NCI-H2196 (cell line): ENCODE measurements at regions not wholly inside any gene's neighbourhood (a gene's known extent, or its start where the extent isn't known, plus 50 kb on each side); places are given as distances from the start of the nearest gene placed in this dataset.
"Not testable (repeated sequence)": the region's sequence is repeated elsewhere in the genome, so short reads cannot be mapped to it uniquely, and the experiment has no call there.

Experiments
- DNase-seq: peaks from one replicate; lab custom pipeline; 2025; ENCODE audit not compliant: unreplicated experiment; lab: John Stamatoyannopoulos, UW

- DNase-seq = no peak
Measured at GRCh38 chr6:166703149-166703710, 76.2 kb upstream of the RPS6KA2 start.

DNA sequence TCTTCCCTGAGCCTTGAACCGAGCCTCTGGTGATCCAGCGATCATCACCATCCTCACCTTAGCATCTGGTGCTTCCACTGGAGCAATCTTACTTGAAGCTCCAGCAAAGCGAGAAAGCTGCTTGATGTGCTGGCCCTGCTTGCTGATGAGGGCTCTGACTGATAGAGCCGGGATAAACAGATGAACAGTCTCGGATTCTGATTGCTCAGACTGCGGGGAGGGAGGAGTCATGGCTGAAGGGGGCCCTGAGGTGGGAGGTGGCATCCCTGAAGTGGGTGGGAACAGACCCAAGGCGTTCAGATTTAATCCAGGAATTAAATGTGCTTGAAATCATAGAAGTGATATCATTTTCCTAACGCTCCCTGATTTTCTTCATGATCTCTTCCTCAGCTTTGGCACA is 74.4 kb upstream of the RPS6KA2 start:
- not testable (repeated sequence) for DNase-seq

GRCh38 chr6:166700871-166701270 is 73.8 kb upstream of the RPS6KA2 start:
- not testable (repeated sequence) for DNase-seq

GRCh38 chr6:166697113-166697512 is 70.1 kb upstream of the RPS6KA2 start:
- DNase-seq = no peak

DNA sequence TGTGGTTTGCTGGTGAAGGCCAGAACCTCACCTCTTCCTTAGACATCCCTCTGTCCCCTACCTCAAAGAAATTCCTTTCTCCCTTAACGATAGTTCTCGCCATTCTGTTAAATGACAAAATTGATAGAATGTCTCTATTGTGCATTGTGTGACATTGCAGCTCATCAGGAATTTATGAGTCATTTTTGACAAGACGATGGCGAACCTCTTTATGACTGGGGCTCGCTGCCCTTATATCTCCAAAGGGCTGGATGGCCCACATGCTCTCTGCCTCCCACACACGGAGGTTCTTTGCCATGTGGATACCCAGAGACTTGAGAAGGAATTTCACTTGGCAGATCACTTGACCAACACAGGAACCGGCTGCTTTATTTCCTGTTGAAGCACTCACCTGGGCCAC is 66.8 kb upstream of the RPS6KA2 start:
- no peak for DNase-seq

DNA sequence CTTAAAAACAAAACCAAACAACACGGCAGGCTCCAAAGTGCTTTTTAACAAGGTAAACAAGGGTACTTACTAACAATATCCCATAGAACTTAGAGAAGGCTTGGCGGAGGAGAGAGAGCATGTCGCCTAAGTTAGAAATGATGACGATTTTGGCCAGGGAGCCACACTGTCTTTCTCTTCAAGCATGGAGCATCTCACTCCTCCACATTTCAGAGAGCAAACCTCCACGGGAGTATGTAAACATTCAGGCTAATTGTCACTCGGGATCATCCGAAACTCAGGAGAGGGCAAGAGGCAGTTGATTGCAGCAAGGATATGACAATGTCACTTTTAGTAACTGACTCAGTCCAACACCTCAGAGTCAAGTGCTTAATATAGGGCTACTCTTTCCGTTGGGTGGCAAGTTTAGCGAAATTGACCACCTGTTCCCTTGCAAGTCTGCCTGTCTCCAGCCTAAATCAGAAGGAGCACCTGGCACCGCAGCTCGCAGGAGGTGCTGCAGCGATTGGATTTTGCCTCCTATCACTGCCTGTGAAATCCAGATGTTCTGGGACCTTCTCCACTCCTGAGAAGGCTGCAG is 65.8 kb upstream of the RPS6KA2 start:
- no peak for DNase-seq

DNA sequence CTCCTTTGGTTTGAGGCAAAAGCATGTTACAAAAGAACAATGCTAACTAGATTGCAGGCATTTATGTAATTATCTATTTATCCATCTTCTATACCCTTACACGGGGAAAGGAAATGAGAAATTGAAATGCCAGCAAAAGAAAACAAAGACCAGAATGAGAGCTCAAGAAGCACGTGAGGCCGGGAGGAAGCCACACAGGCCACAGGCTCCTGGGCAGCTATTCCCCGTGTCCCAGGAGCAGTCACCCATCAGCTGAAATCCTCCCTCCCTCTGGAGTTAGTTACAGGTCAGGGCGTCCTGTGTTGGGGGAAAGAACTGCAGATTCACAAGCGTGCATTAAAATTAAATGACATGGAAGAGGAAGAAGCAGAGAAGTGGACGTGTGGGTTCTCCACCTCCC is 64.7 kb upstream of the RPS6KA2 start:
- DNase-seq = no peak

GRCh38 chr6:166691199-166691598 is 64.1 kb upstream of the RPS6KA2 start:
- no peak for DNase-seq

GRCh38 chr6:166689687-166690086 is 62.6 kb upstream of the RPS6KA2 start:
- no peak for DNase-seq

- no peak for DNase-seq
Measured at GRCh38 chr6:166688901-166689300, 61.9 kb upstream of the RPS6KA2 start.

GRCh38 chr6:166687879-166688205 is 60.8 kb upstream of the RPS6KA2 start:
- DNase-seq = no peak

DNA sequence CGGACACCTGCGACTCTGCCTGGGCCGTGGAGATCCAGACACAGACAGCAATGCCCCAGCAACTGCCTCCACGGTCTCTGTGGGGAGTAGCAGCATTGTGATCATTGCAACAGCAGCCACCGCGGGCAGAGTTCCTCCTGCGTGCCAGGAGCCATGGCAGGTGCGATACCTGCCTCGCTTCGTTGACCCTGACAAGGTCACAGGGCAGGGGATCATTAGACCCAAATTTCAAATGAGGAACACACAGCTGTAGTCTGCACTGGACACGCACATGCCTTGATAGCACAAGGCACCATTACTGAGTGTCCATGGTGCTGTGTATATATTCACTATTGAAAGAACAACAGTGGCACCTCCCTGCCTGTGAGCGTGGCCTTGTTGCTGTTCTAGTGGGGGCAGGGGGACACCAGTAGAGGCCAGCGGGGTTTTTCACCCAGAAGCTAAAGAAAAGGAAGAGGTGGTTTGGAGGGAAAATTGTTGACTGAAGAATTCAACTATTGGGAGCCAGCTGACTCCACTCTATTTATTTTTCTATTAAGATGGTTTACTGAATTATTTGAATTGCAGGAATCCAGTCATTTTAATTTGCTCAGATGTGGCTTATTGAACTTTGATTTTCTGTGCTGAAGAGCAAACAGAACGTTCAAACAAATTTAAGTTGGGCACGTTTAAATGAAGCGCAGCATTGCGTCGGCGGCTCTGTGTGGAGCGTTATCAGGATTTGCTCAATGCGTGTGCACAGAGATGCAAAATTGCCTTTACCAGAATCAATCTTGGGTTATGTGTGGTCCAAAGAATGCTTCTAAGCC is 60.2 kb upstream of the RPS6KA2 start:
- no peak for DNase-seq

GRCh38 chr6:166686317-166686716 is 59.3 kb upstream of the RPS6KA2 start:
- no peak for DNase-seq

GRCh38 chr6:166684866-166685265 is 57.8 kb upstream of the RPS6KA2 start:
- no peak for DNase-seq

DNA sequence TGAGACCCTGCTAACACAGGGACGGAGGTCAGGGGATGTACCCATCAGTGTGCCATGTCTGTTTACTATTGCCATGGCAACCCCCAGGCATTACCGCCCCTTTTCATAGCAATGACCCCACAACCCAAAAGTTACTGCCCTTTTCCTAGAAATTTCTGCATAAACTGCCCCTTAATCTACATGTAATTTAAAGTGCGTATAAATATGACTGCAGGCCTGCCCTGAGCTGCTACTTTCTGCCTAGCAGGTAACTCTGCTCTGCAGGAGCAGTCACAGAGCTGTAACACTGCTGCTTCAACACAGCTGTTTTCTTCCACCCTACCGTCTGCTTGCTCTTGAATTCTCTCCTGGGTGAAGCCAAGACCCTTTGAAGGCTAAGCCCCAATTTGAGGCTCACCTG is 57.1 kb upstream of the RPS6KA2 start:
- no peak for DNase-seq

DNA sequence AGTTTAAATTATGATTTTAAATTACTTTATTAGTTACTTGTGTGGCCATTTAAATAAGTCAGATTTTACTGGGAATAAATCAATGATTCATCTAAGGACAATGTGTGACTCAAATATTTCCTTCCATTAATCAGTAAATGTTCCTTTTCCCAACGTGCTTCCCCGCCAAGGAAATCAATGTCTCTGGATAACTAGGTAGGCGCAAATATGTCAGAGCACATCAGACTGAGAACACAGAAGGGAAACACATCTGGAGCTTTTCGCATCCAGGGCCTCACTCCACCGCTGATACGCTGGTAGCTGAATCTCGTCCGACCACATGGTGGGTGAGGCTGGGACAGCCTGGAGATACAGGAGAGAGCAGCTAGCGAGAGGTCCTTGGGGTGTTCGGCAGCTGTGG is 56.4 kb upstream of the RPS6KA2 start:
- DNase-seq = no peak

GRCh38 chr6:166679566-166679965 is 52.5 kb upstream of the RPS6KA2 start:
- DNase-seq = no peak

- no peak for DNase-seq
Measured at GRCh38 chr6:166678426-166678825, 51.4 kb upstream of the RPS6KA2 start.

- DNase-seq = no peak
Measured at GRCh38 chr6:166677941-166678340, 50.9 kb upstream of the RPS6KA2 start.
